ENCODE measurements at regions not wholly inside any gene's neighbourhood (a gene's known extent, or its start where the extent isn't known, plus 50 kb on each side); places are given as distances from the start of the nearest gene placed in this dataset.

GRCh38 chr5:159616952-159617351, 286.7 kb upstream of the IL12B start:
- TF ChIP-seq POLR2AphosphoS5 (IDR thresholded peaks at IDR 0.05; ENCODE audit: low read depth, low read length), result no peak
- TF ChIP-seq TAF1 (IDR thresholded peaks at IDR 0.05; ENCODE audit: borderline replicate concordance, insufficient read depth, low read length), result no peak
- TF ChIP-seq, protein P1, sequence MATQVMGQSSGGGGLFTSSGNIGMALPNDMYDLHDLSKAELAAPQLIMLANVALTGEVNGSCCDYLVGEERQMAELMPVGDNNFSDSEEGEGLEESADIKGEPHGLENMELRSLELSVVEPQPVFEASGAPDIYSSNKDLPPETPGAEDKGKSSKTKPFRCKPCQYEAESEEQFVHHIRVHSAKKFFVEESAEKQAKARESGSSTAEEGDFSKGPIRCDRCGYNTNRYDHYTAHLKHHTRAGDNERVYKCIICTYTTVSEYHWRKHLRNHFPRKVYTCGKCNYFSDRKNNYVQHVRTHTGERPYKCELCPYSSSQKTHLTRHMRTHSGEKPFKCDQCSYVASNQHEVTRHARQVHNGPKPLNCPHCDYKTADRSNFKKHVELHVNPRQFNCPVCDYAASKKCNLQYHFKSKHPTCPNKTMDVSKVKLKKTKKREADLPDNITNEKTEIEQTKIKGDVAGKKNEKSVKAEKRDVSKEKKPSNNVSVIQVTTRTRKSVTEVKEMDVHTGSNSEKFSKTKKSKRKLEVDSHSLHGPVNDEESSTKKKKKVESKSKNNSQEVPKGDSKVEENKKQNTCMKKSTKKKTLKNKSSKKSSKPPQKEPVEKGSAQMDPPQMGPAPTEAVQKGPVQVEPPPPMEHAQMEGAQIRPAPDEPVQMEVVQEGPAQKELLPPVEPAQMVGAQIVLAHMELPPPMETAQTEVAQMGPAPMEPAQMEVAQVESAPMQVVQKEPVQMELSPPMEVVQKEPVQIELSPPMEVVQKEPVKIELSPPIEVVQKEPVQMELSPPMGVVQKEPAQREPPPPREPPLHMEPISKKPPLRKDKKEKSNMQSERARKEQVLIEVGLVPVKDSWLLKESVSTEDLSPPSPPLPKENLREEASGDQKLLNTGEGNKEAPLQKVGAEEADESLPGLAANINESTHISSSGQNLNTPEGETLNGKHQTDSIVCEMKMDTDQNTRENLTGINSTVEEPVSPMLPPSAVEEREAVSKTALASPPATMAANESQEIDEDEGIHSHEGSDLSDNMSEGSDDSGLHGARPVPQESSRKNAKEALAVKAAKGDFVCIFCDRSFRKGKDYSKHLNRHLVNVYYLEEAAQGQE (IDR thresholded peaks at IDR 0.05; ENCODE audit: insufficient read depth in 1 of 2, low read depth in 2 of 2, low read length in 2 of 2), result no peak
- TF ChIP-seq SIN3A (IDR thresholded peaks at IDR 0.05; ENCODE audit: borderline replicate concordance, insufficient read depth, low read length), result no peak
- no peak for TF ChIP-seq FOXP2 (optimal IDR thresholded peaks at IDR 0.05; ENCODE audit: borderline replicate concordance, extremely low read depth, extremely low read length, insufficient read depth)

DNA sequence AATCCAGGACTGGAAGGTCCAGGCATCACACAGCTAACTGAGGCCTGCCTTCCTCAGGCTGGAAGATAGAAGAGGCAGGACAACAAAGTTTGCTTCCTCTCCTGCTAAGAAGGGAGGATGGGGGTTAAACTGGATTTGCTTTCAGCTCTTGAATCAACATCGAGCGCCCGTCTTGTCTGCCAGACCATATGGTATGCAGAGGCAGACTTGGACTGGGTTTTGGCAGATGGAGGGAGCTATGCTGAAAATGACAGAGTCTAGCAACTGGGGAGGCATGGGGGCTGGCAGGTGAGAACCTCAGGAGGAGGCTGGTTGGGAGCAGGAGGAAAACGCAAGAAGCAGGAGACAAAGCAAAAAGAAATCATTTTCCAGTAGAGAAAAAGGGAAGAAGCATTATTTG, 289.5 kb upstream of the IL12B start:
- TF ChIP-seq, protein P1 (IDR thresholded peaks at IDR 0.05; ENCODE audit: insufficient read depth in 1 of 2, low read depth in 2 of 2, low read length in 2 of 2), result no peak
- TF ChIP-seq POLR2AphosphoS5 (IDR thresholded peaks at IDR 0.05; ENCODE audit: low read depth, low read length) (no peak), FOXP2 (optimal IDR thresholded peaks at IDR 0.05; ENCODE audit: borderline replicate concordance, extremely low read depth, extremely low read length, insufficient read depth) (no peak), TAF1 (IDR thresholded peaks at IDR 0.05; ENCODE audit: borderline replicate concordance, insufficient read depth, low read length) (no peak), SIN3A (IDR thresholded peaks at IDR 0.05; ENCODE audit: borderline replicate concordance, insufficient read depth, low read length) (no peak)

GRCh38 chr5:159620853-159621540, 290.7 kb upstream of the IL12B start:
- TF ChIP-seq TAF1 (IDR thresholded peaks at IDR 0.05; ENCODE audit: borderline replicate concordance, insufficient read depth, low read length) (no peak), FOXP2 (optimal IDR thresholded peaks at IDR 0.05; ENCODE audit: borderline replicate concordance, extremely low read depth, extremely low read length, insufficient read depth) (no peak), POLR2AphosphoS5 (IDR thresholded peaks at IDR 0.05; ENCODE audit: low read depth, low read length) (no peak), SIN3A (IDR thresholded peaks at IDR 0.05; ENCODE audit: borderline replicate concordance, insufficient read depth, low read length) (no peak)
- TF ChIP-seq, protein P1 (IDR thresholded peaks at IDR 0.05; ENCODE audit: insufficient read depth in 1 of 2, low read depth in 2 of 2, low read length in 2 of 2), result no peak

GRCh38 chr5:159628703-159629102, 287.6 kb upstream of the ADRA1B start:
- TF ChIP-seq, protein P1 (IDR thresholded peaks at IDR 0.05; ENCODE audit: insufficient read depth in 1 of 2, low read depth in 2 of 2, low read length in 2 of 2), result no peak
- TF ChIP-seq POLR2AphosphoS5 (IDR thresholded peaks at IDR 0.05; ENCODE audit: low read depth, low read length) (no peak), FOXP2 (optimal IDR thresholded peaks at IDR 0.05; ENCODE audit: borderline replicate concordance, extremely low read depth, extremely low read length, insufficient read depth) (no peak), SIN3A (IDR thresholded peaks at IDR 0.05; ENCODE audit: borderline replicate concordance, insufficient read depth, low read length) (no peak), TAF1 (IDR thresholded peaks at IDR 0.05; ENCODE audit: borderline replicate concordance, insufficient read depth, low read length) (no peak)
